ENCODE measurements at regions not wholly inside any gene's neighbourhood (a gene's known extent, or its start where the extent isn't known, plus 50 kb on each side); places are given as distances from the start of the nearest gene placed in this dataset.

DNA sequence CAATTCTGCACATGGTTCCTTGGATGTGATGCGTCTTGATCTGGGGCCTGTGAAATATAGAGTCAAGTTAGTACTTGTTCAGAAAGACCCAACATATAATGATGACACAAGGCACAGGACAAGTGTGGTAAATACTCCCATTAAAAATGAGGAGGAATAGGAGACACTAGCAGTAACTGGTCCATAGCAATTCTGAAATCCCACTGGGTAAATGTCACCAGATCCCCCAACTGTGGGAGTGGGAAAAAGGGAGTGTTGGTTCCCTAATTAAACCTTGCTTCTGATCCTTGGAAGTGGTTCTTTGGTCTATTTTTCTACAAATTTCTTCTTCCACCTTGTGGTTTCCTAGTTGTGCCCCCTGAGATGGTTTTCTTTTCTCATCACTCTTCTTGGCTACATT, 62.5 kb upstream of the NRP1 start:
- TF ChIP-seq CTCF (optimal IDR thresholded peaks at IDR 0.05 in 1 of 3, IDR thresholded peaks at IDR 0.05 in 1 of 3, conservative IDR thresholded peaks at IDR 0.05 in 1 of 3; ENCODE audit: extremely low read depth in 1 of 3, insufficient read depth in 2 of 3, low read length in 3 of 3), result no peak
- no peak for TF ChIP-seq EZH2 (IDR thresholded peaks at IDR 0.05; ENCODE audit: low read length)

Measured in keratinocyte (primary cell).